Activated CD4-positive, alpha-beta memory T cell treated with anti-CD3 and anti-CD28 coated beads, Interleukin-2, amount 10 ng/mL, durations not matched to agents 7 days and 5 days (primary cell): ENCODE measurements at regions not wholly inside any gene's neighbourhood (a gene's known extent, or its start where the extent isn't known, plus 50 kb on each side); places are given as distances from the start of the nearest gene placed in this dataset.

Experiments used
- CTCF ChIA-PET: fragments of 350-600 bp; sonication (Branson Sonifier 250); formaldehyde crosslinking; loops from one replicate; lab custom pipeline; 2021; ENCODE audit warnings: antibody characterized with exemption, inconsistent platforms; lab: Charles Lee
- POLR2A ChIA-PET: fragments of 350-600 bp; sonication (Branson Sonifier 250); formaldehyde crosslinking; loops from one replicate; lab custom pipeline; 2021; ENCODE audit warnings: antibody characterized with exemption; lab: Charles Lee
- DNase-seq: peaks from one replicate; pipeline ENCODE4 v3.0.0-alpha.2; 2020
- H3K27ac Mint-ChIP-seq: one replicate; pipeline ENCODE4 v1.8.0; 2021; ENCODE audit warnings: mild to moderate bottlenecking, mixed read lengths
- H3K27me3 Mint-ChIP-seq: one replicate; pipeline ENCODE4 v1.8.0; 2021; ENCODE audit warnings: mixed read lengths
- H3K36me3 Mint-ChIP-seq: one replicate; pipeline ENCODE4 v1.8.0; 2021; ENCODE audit warnings: low read depth, mixed read lengths
- H3K4me1 Mint-ChIP-seq: one replicate; pipeline ENCODE4 v1.8.0; 2021; ENCODE audit warnings: mixed read lengths
- H3K4me3 Mint-ChIP-seq: one replicate; pipeline ENCODE4 v1.8.0; 2021; ENCODE audit warnings: mild to moderate bottlenecking, mixed read lengths
- H3K9me3 Mint-ChIP-seq: one replicate; pipeline ENCODE4 v1.8.0; 2021; ENCODE audit warnings: mixed read lengths

DNA sequence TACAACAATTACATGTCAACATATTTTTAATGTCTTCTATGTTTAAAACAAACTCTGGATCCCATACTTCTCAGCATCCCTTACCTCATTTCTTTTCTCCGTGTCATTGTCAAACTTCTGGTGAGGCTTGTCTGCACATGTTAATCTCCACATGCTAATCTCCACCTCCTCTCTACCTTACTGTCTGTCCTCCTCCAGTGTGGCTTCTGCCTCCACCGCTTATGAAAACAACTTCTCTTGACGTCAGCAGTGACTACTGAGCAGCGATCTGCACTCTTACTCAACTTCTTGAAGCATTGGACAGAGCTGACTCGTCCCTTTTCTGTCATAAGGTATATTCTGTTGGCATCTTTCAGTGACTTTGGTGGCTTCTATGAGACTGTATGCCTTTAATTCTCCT lies 338.2 kb upstream of the THRB start:
- POLR2A ChIA-PET, result no interaction called here
- no peak overlapping the region for H3K4me3 Mint-ChIP-seq
- peaks cover 13% of the 10 kb centered on the region for H3K27me3 Mint-ChIP-seq
- no peaks in the 10 kb centered on the region for H3K4me1 Mint-ChIP-seq
- H3K9me3 Mint-ChIP-seq, result no peaks in the 10 kb centered on the region
- no peak for DNase-seq
- H3K27ac Mint-ChIP-seq, result no peak overlapping the region
- CTCF ChIA-PET, result no interaction called here
- H3K36me3 Mint-ChIP-seq, result no peaks in the 10 kb centered on the region

DNA sequence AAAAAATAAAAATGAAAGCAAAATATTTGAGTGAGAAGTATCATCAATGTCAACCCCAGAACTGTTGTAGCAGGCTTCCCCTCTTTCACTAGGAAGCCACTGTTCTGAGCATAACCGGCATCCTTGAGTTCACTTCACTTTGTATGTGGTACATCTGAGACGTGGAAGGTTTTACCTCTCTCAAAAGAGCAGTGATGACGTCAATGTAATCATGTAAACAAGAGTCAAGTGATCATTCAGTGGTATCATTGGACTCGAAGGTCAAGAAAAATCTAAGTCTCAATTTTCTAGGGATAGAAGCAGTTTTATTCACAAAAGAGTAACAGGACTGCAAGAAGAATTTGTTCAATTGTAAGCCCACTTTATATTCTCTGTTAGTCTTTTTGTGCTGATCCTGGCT lies 339.8 kb upstream of the THRB start:
- DNase-seq, result no peak
- Mint-ChIP-seq H3K4me1 (no peaks in the 10 kb centered on the region), H3K4me3 (no peak overlapping the region), H3K27ac (no peak overlapping the region), H3K36me3 (no peaks in the 10 kb centered on the region), H3K9me3 (no peaks in the 10 kb centered on the region), H3K27me3 (peaks cover 10% of the 10 kb centered on the region)
- ChIA-PET POLR2A (no interaction called here), CTCF (no interaction called here)

DNA sequence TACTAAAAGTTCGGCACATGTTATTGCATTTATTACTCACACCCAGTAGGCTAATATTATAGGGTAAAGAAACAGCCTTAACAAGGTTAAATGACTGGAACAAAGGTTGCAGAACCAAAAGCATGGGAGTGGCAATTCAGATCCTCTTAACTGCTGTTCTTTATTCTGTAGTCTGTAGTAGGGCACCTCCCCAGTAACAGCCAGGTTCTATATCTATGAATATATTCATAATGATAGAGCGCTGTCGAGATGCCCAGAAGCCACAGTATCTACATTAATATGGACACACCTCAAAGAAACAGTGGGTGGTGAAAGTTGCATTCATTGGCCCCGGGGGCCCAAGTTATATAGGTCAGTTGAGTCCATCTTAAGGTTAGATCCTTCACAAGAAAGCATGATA lies 340.9 kb upstream of the THRB start:
- Mint-ChIP-seq H3K4me1 (no peaks in the 10 kb centered on the region), H3K9me3 (no peaks in the 10 kb centered on the region), H3K27ac (no peak overlapping the region), H3K4me3 (no peak overlapping the region), H3K36me3 (no peaks in the 10 kb centered on the region), H3K27me3 (peaks cover 1% of the 10 kb centered on the region)
- ChIA-PET POLR2A (no interaction called here), CTCF (no interaction called here)
- no peak for DNase-seq

DNA sequence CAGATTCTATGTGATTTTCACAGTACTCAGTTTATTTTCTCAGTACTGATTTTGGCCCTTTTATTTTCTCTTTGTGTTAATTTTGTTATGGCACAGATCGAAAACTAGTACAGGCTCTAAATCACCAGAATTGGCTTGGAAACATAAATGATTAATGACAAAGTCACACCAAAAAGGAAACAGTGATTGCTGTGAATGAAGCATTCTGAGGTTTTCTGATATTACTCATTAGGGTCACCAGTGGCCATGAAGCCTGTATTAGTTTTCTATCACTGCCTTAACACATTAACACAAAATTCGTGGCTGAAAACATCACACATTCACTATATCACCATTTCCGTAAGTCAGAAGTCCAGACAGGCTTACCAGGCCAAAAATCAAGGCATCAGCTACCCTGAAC lies 343.0 kb upstream of the THRB start:
- Mint-ChIP-seq H3K27ac (no peak overlapping the region), H3K9me3 (no peaks in the 10 kb centered on the region), H3K36me3 (no peaks in the 10 kb centered on the region), H3K4me1 (no peaks in the 10 kb centered on the region), H3K27me3 (no peaks in the 10 kb centered on the region), H3K4me3 (no peak overlapping the region)
- ChIA-PET POLR2A (no interaction called here), CTCF (no interaction called here)
- no peak for DNase-seq

DNA sequence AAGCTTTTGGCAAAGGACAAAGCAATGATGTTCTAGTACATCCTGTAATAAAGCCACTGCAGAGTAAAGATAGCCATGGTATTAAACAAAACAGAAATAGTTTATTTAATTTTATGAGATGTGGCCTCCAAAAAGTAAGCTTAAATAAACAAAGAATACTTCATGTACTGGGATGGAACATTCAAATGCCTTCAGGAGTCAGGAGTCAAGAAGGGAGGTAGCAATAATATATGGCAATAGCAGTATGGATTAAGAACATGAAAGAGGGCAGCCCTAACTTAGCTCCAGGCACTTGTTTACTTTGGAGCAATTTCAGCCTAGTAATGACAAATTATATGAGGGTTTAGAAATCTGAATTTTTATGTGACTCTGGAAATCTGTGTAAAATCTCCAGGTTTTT lies 343.9 kb upstream of the THRB start:
- ChIA-PET POLR2A (no interaction called here), CTCF (no interaction called here)
- Mint-ChIP-seq H3K4me3 (no peak overlapping the region), H3K36me3 (no peaks in the 10 kb centered on the region), H3K4me1 (no peaks in the 10 kb centered on the region), H3K27me3 (no peaks in the 10 kb centered on the region), H3K27ac (no peak overlapping the region), H3K9me3 (no peaks in the 10 kb centered on the region)
- no peak for DNase-seq

DNA sequence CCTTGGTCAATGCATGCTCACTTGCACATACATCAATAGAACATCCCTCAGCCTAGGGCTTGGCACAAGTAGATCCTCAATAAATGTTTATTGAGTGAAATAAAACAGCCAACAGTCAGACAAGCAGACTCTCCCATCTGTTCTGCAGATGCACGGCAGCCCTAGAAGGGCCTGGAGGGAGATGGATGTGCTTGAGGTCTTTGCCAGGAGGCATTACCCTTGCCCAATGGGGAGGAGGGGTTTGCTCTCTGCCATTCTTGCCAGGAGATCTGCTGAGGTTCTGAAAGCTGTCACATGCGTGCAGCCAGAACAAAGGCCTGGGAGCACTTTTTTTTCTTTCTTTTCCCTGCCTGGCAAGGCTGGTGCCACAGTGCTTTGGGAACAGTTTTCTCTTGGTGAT lies 349.3 kb upstream of the THRB start:
- ChIA-PET POLR2A (no interaction called here), CTCF (no interaction called here)
- no peak for DNase-seq
- Mint-ChIP-seq H3K4me1 (no peaks in the 10 kb centered on the region), H3K27me3 (no peaks in the 10 kb centered on the region), H3K9me3 (peaks cover 3% of the 10 kb centered on the region), H3K36me3 (no peaks in the 10 kb centered on the region), H3K27ac (no peak overlapping the region), H3K4me3 (no peak overlapping the region)

DNA sequence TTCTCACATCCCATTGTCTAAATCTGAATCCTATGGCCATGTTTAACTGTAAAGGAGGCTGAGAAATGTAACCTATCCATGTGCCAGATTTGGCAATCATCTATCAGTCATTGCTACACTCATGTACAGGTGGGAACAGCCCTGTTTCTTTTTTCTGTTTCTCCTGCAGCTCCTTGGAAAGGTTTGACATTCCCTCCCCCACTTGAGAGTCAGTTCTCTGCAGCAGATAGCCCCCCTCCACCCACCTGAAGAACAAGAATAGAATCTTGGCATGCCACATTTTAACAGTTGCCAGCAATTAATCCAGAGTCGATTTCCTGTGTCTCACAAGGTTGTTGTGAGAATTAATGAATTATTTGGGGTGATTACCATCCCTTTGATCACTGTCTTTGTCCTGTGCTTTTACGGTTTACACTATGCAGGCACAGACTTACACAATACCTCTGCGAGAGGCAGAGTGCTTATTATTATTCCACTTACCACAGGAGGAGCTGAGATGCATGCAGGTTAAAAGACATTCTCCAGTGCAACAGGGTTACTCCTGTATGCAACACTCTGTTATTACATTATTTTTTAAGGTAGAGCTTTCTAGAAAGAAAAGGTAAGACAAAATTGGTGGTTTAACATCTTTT lies 351.0 kb upstream of the THRB start:
- no peaks in the 10 kb centered on the region for H3K27me3 Mint-ChIP-seq
- peaks cover 5% of the 10 kb centered on the region for H3K9me3 Mint-ChIP-seq
- no peak overlapping the region for H3K4me3 Mint-ChIP-seq
- no peak overlapping the region for H3K27ac Mint-ChIP-seq
- no peaks in the 10 kb centered on the region for H3K4me1 Mint-ChIP-seq
- ChIA-PET POLR2A (no interaction called here), CTCF (no interaction called here)
- H3K36me3 Mint-ChIP-seq, result no peaks in the 10 kb centered on the region
- DNase-seq, result no peak

DNA sequence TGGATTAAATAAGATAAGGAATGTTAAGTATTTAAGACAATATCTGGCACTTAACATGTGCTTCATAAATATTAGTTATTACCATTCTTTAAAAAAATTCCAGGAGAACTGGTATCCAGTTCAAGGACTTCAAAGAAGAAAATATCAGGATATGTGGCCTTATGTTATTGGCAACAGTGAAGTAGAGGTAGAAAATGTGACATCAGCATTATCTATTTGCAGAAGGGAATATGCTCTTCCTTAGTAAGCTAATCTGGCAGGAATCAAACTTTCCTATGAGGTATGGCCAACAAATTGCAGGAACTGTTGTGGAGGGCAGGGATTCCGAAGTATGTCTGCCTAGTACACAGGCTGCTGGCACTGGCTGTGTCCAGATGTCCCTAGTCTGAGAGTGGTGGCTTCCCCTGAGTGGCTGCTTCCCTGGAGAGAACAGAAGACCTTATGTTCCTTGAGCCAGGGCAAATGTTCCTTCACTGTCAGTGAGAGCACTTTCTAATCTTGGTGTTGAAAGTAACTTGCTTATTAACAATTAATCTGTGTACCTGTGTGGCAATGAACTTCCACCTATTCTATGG lies 351.7 kb upstream of the THRB start:
- ChIA-PET CTCF (no interaction called here), POLR2A (no interaction called here)
- DNase-seq, result no peak
- no peaks in the 10 kb centered on the region for H3K4me1 Mint-ChIP-seq
- peaks cover 5% of the 10 kb centered on the region for H3K9me3 Mint-ChIP-seq
- no peak overlapping the region for H3K4me3 Mint-ChIP-seq
- H3K36me3 Mint-ChIP-seq, result no peaks in the 10 kb centered on the region
- H3K27ac Mint-ChIP-seq, result no peak overlapping the region
- no peaks in the 10 kb centered on the region for H3K27me3 Mint-ChIP-seq

DNA sequence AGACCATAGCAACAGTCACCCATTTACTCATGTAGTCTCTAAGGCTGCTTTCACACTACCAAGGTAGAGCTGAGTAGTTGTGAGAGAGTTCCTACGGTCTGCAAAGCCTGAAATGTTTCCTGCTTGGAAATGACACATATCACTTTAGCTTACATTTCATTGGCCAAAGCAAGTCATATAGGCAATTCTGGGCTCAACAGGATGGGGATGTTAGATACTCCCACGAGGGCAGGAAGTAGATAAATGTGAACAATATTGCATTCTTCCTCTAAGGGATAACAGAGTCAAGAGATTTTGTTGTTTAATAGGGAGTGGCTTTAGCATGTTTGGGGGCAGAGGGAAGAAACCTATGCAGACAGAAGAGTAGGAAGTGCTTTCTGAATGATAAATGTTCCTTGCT lies 355.6 kb upstream of the THRB start:
- H3K4me1 Mint-ChIP-seq, result no peaks in the 10 kb centered on the region
- no peaks in the 10 kb centered on the region for H3K27me3 Mint-ChIP-seq
- no peaks in the 10 kb centered on the region for H3K36me3 Mint-ChIP-seq
- DNase-seq, result no peak
- ChIA-PET POLR2A (no interaction called here), CTCF (no interaction called here)
- H3K27ac Mint-ChIP-seq, result no peak overlapping the region
- H3K4me3 Mint-ChIP-seq, result no peak overlapping the region
- peaks cover 5% of the 10 kb centered on the region for H3K9me3 Mint-ChIP-seq

DNA sequence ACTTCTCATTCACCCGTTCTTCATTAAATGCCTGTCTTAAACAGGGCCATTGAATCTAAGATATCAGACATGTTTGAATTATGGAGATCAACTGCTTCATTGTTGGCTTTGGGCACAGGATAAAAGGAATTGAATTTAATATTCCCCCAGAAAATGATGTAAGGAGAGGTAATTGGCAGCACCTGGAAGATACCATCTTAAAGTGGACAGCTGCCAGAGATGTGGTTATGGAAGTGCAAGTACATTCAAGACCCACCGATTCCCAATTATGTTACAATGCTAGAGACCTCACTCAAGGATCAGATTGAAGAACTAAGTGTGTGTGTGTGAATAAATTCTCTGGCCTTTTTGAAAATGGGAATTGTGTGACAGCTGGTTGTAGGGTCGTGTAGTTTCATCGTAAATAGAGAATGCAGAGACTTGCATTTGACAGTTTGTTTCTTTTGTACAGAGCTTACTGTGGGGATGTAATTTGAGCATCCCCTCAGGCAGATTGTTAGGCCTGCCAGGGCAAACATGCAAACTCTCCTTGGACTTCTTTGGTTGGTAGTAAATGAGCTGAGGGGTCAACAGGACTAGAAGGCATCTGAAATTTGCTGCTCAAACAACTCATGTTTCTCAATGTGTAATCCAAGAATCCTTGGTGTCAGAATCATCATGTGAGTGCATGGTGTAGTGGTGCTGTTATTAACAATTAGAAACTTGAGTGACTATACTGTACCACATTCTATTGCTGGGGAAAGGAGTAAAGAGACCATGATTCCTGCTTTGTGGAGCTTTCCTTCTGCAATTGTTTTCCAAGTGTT lies 359.2 kb upstream of the THRB start:
- no peak overlapping the region for H3K4me3 Mint-ChIP-seq
- H3K36me3 Mint-ChIP-seq, result no peaks in the 10 kb centered on the region
- POLR2A ChIA-PET, result no interaction called here
- DNase-seq, result no peak
- no peaks in the 10 kb centered on the region for H3K4me1 Mint-ChIP-seq
- CTCF ChIA-PET, result no interaction called here
- H3K27me3 Mint-ChIP-seq, result no peaks in the 10 kb centered on the region
- no peak overlapping the region for H3K27ac Mint-ChIP-seq
- peaks cover 2% of the 10 kb centered on the region for H3K9me3 Mint-ChIP-seq

DNA sequence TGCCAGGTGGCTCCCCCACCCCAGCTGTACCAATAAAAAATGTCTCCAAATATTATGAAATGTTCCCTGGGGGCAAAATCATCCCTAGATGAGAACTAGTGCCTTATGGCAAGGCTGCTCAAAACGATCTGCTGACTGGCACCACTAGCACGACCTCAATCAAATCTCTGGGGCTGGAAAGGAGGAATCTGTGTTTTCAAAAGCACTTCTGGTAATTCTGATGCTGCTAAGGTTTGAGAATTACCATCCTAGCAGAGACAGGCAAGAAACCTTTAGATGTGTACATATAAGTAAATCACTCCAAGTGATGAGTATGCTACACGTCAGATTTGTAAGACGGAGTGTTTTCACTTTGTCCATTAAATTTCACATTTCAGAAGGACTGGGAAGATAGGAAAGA lies 360.1 kb upstream of the THRB start:
- H3K27ac Mint-ChIP-seq, result no peak overlapping the region
- no peaks in the 10 kb centered on the region for H3K27me3 Mint-ChIP-seq
- POLR2A ChIA-PET, result no interaction called here
- no peaks in the 10 kb centered on the region for H3K4me1 Mint-ChIP-seq
- H3K9me3 Mint-ChIP-seq, result peaks cover 2% of the 10 kb centered on the region
- no peak for DNase-seq
- CTCF ChIA-PET, result no interaction called here
- no peak overlapping the region for H3K4me3 Mint-ChIP-seq
- no peaks in the 10 kb centered on the region for H3K36me3 Mint-ChIP-seq

DNA sequence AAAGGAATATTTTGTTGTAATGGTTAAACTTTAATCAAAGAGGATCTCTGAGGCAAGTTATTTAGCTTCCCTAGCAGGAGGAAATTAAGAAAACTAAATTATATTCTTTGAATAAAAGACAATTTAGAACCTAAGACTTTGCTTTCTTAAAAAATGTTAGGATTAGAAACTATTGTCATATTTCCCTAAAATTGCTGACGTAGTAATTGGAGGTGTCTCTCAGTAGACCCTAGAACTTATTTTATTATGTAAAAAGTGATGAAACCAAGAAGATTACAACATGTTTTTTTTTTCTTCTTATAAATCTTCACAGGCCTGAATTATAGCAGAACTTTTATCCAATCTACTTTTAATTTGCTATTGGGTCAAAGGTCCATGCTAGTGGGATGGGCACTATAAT lies 363.3 kb upstream of the THRB start:
- Mint-ChIP-seq H3K27me3 (no peaks in the 10 kb centered on the region), H3K27ac (no peak overlapping the region), H3K36me3 (no peaks in the 10 kb centered on the region), H3K9me3 (no peaks in the 10 kb centered on the region), H3K4me3 (no peak overlapping the region), H3K4me1 (no peaks in the 10 kb centered on the region)
- DNase-seq, result no peak
- CTCF ChIA-PET, result no interaction called here
- POLR2A ChIA-PET, result no interaction called here

DNA sequence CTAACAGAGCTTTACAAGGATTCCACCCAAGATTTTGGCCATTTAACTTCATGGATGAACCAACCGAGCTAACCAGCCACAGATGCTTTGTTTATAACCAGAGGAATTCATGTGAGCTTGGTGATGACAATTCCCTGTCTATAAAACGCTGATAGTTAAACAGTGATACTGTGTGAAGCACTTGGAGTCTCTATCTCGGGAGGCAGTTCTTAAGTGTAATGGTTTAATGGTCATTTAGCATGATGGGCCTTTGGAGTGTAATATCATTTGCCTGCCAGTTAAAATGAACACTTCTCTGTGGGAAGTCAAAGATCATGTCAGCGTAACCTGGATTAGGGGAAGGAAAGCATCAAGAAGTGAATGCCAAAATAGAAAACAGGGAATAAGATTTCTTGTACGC lies 368.6 kb upstream of the THRB start:
- no peak for DNase-seq
- no peak overlapping the region for H3K4me3 Mint-ChIP-seq

DNA sequence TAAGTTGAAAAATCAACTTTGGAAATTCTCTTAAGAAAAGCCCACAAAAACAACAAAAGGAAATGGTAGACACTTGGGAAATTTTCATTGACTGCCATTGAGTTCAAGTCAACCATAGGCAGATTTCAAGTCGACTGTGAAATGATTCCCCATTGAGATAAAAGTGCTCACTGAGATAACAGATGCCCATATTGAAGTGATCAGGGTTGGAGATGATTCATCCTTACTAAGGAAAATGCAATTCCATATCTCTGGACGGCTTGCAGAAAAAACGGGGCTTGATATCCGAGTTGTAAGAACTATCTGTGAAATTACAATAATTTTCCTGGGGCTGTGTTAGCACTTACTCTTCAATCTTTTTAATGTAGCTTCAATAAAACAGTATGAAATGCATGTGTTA lies 373.1 kb upstream of the THRB start:
- H3K4me1 Mint-ChIP-seq, result no peaks in the 10 kb centered on the region
- DNase-seq, result no peak
- peaks cover 5% of the 10 kb centered on the region for H3K9me3 Mint-ChIP-seq
- CTCF ChIA-PET, result no interaction called here
- no peaks in the 10 kb centered on the region for H3K36me3 Mint-ChIP-seq
- POLR2A ChIA-PET, result no interaction called here
- H3K27ac Mint-ChIP-seq, result no peak overlapping the region
- no peaks in the 10 kb centered on the region for H3K27me3 Mint-ChIP-seq
- H3K4me3 Mint-ChIP-seq, result no peak overlapping the region

More for the DNA sequence above, 368.6 kb upstream of the THRB start:
- H3K36me3 Mint-ChIP-seq, result no peaks in the 10 kb centered on the region
- CTCF ChIA-PET, result no interaction called here
- H3K4me1 Mint-ChIP-seq, result no peaks in the 10 kb centered on the region
- H3K9me3 Mint-ChIP-seq, result peaks cover 5% of the 10 kb centered on the region
- no peak overlapping the region for H3K27ac Mint-ChIP-seq
- POLR2A ChIA-PET, result no interaction called here
- no peaks in the 10 kb centered on the region for H3K27me3 Mint-ChIP-seq
